ENCODE measurements at regions not wholly inside any gene's neighbourhood (a gene's known extent, or its start where the extent isn't known, plus 50 kb on each side); places are given as distances from the start of the nearest gene placed in this dataset.

- TF ChIP-seq CTCF (IDR thresholded peaks at IDR 0.05; ENCODE audit: low read depth, low read length): no peak
- H3K4me3 ChIP-seq (ENCODE audit: low read depth, low read length): no peak overlapping the region
These were observed 64.0 kb upstream of the PLCXD3 start for GRCh38 chr5:41574391-41574790.

Measured in WI38 (cell line).